Limb (tissue), 2 donors: ENCODE measurements at regions not wholly inside any gene's neighbourhood (a gene's known extent, or its start where the extent isn't known, plus 50 kb on each side); places are given as distances from the start of the nearest gene placed in this dataset.

Experiments
- DNase-seq, 2 donors: peaks; one replicate each; pipeline ENCODE4 v3.0.0-alpha.2; 2016; ENCODE audit errors: extremely low spot score in 2 of 2

DNA sequence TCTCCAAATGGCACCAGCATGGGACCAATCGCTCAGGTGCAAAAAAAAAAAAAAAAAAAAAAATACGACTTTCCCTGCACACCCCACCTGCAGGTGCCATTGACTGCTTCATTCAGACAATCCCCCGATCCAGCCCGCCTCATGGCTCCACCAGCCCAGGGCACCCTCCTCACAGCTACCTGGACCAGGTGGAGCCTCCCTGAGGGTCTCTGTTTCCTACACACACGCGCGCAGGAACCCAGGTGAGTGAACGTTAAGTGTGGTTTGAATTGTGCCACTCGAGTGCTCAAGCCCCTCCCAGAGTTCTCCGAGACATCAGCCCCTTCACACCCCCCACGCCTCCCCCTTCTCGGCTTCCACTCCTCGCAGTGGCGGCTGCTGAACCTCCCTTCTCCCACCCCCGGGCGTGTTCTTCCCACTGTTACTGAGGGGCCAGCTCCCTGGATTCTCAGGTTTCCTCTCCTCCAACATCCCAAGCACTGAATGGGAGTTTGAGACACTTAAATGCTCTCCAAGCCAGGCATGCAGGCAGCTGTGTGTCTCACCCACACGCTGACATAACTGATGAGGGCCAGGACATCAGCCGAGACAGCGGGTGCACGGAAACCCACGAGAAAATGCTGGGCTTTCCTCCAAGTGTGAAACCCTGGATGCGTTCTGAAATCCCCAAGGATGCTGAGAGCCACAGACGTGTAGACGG is 88.8 kb upstream of the SNTG2 start:
- no peak for DNase-seq

GRCh38 chr2:860259-860855 is 90.3 kb upstream of the SNTG2 start:
- DNase-seq, result no peak

- DNase-seq, result no peak
Measured at GRCh38 chr2:858646-859045, 92.0 kb upstream of the SNTG2 start.

DNA sequence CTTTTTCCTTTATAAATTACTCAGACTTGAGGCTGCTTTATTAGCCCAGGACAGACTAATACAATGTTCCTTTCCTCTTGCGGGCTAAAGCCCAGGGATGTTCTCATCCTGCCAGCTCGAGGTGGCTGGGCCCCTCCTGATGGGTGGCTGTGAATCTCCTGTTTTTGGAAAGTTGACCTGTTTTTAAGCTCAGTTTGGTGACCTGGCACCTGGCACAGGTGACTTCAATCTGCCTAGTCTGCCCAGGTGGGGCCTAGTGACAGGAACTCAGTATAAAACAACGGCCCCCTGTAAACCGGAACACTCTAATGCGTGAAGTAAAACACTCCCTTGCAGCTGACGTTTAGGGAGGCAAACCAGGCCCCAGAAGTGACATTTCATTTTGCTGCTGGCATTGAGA is 92.7 kb upstream of the SNTG2 start:
- DNase-seq, result no peak

DNA sequence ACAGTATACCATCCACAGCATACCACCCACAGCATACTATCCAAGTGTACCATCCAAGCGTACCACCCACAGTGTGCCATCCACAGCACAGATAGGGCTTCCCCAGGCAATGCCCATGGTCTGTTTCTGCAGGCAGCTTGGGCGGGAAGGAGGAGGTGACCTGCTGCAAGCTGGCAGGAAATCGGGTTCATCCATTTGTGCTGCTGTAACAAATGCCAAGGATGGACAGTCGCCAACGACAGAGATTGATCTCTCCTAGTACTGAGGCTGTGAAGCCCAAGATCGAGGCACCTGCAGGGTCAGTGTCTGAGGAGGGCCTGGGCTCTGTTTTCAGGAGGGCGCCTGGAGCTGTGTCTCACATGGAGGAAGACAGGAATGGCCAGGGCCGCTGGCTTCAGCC is 93.6 kb upstream of the SNTG2 start:
- no peak for DNase-seq

DNA sequence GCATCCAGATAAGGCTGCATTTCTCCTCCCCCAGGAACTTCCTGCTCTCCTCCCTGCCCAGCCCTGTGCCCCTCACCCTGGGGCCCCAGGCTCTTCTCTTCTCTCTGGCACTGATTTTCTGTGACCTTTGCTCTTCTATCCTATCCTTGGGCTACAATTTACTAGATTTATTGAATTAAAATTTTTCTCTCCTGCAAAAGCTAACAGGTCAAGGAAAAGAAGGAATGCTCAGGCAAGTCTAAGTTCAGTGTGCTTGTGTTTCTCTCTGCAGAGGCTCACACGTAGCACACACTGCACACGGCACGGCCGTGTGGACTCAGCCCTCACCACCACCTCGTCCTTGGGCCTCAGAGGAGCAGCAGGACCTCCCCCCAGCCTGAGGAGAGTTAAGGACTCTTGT is 94.2 kb upstream of the SNTG2 start:
- DNase-seq, result no peak

- no peak for DNase-seq
Measured at GRCh38 chr2:856041-856440, 94.6 kb upstream of the SNTG2 start.

DNA sequence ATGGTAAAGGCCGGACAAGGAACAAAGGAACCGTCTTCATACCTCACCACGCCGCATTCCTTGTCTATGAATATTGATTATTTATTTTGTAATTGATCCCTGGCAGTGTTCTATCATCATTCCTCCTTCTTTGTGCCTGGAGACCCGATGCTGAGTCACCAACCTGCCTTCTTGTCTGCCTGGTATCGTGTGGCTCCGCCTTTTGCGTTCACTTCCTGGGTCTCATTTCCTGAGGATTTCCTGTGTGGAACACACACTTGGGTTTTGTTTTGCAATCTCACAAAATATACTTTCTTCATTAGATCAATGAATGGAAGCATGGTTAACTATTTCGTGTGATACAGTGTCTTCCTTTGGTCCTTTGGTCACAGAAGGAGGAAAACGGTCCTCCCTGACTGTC is 95.5 kb upstream of the SNTG2 start:
- no peak for DNase-seq

DNA sequence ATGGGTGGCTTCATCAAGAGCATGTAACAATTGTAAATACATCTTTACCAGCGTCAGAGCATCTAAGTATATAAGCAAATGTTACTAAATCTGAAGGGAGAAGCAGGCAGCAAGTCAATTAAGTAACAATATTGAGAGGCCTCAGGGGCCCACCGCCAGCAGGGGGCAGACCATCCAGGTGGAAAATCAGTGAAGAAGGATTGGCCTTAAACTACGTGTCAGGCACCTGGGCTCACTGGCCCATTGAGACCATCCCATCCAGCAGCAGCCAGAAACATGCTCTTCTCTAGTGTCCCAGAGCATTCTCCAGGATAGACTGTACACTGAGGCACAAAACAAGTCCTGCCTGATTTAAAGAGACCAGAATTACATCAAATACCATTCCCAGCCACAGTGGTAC is 96.2 kb upstream of the SNTG2 start:
- peak in 1 of 2 donors; percentile 8 for DNase-seq

- peak in 1 of 2 donors; percentile 10 for DNase-seq
Measured at GRCh38 chr2:853203-853870, 97.3 kb upstream of the SNTG2 start.

- DNase-seq, result no peak
Measured at GRCh38 chr2:852168-852567, 98.5 kb upstream of the SNTG2 start.

- no peak for DNase-seq
Measured at GRCh38 chr2:851680-852079, 99.0 kb upstream of the SNTG2 start.

- DNase-seq, result no peak
Measured at GRCh38 chr2:851078-851477, 99.6 kb upstream of the SNTG2 start.

- no peak for DNase-seq
Measured at GRCh38 chr2:850429-850828, 100.2 kb upstream of the SNTG2 start.

DNA sequence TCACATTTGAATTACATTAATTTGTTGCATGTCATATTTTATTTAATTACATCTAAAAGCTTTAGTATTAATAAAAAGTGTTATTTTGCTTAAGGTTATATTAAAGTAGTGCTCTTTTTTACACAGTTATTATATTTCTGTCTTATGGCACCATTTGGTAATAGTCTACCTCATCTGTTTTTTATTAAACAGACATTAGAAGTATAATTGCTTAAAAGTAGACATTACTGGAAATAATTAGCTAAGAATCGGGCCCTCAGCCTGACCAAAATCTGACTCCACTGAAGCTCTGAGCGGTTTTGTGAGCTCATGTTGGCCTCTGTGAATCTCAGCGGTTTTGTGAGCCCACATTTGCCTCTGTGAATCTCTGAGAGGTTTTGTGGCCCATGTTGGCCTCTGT is 102.5 kb upstream of the SNTG2 start:
- no peak for DNase-seq

DNA sequence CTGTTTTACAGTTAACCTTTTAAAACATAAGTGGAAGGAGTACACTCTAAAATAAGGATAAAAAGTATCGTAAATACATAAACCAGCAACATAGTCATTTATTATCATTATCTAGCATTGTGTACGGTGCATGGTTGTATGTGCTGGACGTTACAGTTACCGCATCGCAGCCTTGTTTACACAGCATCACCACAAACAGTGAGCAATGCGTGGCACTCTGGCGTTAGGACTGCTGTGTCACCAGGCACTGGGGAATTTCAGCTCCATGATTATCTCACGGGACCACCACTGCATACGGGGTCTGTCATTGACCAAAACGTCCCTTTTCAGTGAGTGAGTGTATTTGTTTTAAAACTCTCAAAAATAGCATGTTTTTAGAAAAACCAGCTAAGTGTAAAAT is 103.0 kb upstream of the SNTG2 start:
- DNase-seq, result no peak

GRCh38 chr2:844715-845114 is 105.9 kb upstream of the SNTG2 start:
- DNase-seq, result no peak

- DNase-seq, result no peak
Measured at GRCh38 chr2:842151-842803, 108.4 kb upstream of the SNTG2 start.

GRCh38 chr2:841036-841435 is 109.6 kb upstream of the SNTG2 start:
- DNase-seq, result no peak

GRCh38 chr2:834233-834632 is 116.4 kb upstream of the SNTG2 start:
- no peak for DNase-seq

DNA sequence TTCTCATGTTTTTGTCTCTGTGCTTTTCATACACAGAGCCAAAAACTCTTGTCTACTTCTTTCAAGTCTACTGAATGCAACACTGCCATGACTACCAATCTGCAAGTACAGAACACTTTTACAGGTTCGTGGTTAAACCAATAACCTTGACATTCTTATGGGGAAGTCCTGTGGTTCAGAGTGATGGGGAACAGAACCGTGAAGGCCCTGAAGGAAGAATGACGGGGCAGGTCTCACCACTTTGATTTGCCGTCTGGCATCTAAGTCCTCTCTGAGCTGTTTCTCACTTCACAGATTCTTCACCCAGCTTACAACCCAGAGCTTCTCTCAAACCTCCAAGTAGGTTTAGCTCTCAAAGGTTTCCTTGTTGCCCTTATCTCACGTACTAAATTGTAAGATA is 117.5 kb upstream of the SNTG2 start:
- DNase-seq, result no peak

DNA sequence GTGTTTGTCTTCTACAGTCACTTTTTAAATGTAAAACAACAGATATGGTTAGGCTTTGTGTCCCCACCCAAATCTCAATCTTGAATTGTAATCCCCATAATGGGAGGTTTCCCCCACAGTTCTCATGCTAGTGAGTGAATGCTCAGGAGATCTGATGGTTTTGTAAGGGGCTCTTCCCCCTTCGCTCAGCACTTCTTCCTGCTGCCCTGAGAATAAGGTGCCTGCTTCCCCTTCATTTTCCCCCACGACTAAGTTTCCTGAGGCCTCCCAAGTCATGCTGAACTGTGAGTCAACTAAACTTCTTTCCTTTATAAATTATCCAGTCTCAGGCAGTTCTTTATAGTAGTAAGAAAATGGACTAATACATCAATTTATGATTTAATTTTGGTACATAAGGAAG is 118.0 kb upstream of the SNTG2 start:
- DNase-seq, result no peak

DNA sequence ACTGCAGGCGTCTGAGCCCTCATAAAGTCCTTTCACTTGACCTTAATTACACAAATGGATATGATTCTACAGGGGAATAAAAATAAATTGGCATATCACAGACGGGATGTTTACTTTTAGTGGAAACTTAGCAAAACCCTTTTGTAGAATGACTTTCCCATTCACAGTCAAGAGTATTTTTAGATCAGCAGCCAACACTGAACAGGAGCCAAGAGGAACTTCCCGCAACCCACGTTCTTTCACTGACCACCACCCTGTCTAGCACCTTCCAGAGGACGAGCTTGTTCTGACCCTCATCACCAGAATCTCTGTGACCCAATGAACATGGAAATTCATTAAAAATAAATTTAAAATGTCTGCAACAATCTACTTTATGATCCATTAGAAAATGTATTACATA is 119.0 kb upstream of the SNTG2 start:
- DNase-seq, result peak in 1 of 2 donors; percentile 10
